ENCODE measurements at regions not wholly inside any gene's neighbourhood (a gene's known extent, or its start where the extent isn't known, plus 50 kb on each side); places are given as distances from the start of the nearest gene placed in this dataset.

DNA sequence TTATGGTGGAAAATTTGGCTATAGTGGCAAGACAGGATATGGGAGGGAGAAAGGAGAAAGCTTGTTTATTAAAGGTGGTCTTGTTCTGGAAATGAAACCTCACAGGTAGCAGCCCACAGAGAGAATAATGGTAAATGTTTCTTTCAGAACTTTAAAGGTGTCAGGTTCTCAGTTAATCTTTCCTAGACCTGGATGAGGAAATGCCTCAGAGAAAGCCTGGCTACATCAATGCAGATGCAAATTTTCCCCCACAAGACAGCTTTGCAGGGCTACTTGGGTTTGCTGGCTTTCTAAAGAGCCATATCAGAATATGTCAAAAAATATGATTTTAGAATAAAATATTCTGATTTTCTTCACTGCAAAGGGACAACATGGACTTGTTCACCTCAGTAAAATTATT is 715.0 kb downstream of the FAM133A start:
- H3K4me3 ChIP-seq (replicated peaks in 1 of 2; ENCODE audit: low read depth in 2 of 2, low read length in 2 of 2), result no peak overlapping the region
- TF ChIP-seq, protein P1, sequence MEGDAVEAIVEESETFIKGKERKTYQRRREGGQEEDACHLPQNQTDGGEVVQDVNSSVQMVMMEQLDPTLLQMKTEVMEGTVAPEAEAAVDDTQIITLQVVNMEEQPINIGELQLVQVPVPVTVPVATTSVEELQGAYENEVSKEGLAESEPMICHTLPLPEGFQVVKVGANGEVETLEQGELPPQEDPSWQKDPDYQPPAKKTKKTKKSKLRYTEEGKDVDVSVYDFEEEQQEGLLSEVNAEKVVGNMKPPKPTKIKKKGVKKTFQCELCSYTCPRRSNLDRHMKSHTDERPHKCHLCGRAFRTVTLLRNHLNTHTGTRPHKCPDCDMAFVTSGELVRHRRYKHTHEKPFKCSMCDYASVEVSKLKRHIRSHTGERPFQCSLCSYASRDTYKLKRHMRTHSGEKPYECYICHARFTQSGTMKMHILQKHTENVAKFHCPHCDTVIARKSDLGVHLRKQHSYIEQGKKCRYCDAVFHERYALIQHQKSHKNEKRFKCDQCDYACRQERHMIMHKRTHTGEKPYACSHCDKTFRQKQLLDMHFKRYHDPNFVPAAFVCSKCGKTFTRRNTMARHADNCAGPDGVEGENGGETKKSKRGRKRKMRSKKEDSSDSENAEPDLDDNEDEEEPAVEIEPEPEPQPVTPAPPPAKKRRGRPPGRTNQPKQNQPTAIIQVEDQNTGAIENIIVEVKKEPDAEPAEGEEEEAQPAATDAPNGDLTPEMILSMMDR (IDR thresholded peaks at IDR 0.05; ENCODE audit: low read depth, low read length), result no peak
- no peak for DNase-seq (ENCODE audit: low read depth in 2 of 2)

- H3K4me3 ChIP-seq (replicated peaks in 1 of 2; ENCODE audit: low read depth in 2 of 2, low read length in 2 of 2), result no peak overlapping the region
- no peak for DNase-seq (ENCODE audit: low read depth in 2 of 2)
- TF ChIP-seq, protein P1 (IDR thresholded peaks at IDR 0.05; ENCODE audit: low read depth, low read length), result no peak
Measured at GRCh38 chrX:94400488-94400887, 726.5 kb downstream of the FAM133A start.

GRCh38 chrX:94401426-94401825 is 727.4 kb downstream of the FAM133A start:
- TF ChIP-seq, protein P1 (IDR thresholded peaks at IDR 0.05; ENCODE audit: low read depth, low read length), result no peak
- no peak for DNase-seq (ENCODE audit: low read depth in 2 of 2)
- H3K4me3 ChIP-seq (replicated peaks in 1 of 2; ENCODE audit: low read depth in 2 of 2, low read length in 2 of 2), result no peak overlapping the region

DNA sequence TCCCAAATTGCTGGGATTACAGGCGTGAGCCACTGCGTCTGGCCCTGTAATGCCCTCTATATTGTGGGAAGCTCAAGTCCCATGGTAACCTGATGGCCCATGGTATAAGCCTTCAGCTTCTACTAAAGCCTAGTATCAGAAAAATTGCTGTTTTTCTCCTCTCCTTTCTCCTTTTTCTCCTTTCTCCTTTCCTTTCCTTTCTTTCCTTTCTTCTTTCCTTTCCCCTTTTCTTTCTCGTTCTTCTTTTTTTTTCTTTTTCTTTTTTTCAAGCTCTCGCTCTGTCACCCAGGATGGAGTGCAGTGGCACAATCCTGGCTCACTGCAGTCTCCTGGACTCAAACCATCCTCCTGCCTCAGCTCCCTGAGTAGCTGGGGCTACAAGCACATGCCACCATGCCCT is 740.7 kb downstream of the FAM133A start:
- DNase-seq (ENCODE audit: low read depth in 2 of 2), result no peak
- no peak overlapping the region for H3K4me3 ChIP-seq (replicated peaks in 1 of 2; ENCODE audit: low read depth in 2 of 2, low read length in 2 of 2)
- TF ChIP-seq, protein P1 (IDR thresholded peaks at IDR 0.05; ENCODE audit: low read depth, low read length), result no peak

- TF ChIP-seq, protein P1 (IDR thresholded peaks at IDR 0.05; ENCODE audit: low read depth, low read length), result no peak
- no peak for DNase-seq (ENCODE audit: low read depth in 2 of 2)
- H3K4me3 ChIP-seq (replicated peaks in 1 of 2; ENCODE audit: low read depth in 2 of 2, low read length in 2 of 2), result no peak overlapping the region
Measured at GRCh38 chrX:94418065-94418464, 744.1 kb downstream of the FAM133A start.

- no peak for DNase-seq (ENCODE audit: low read depth in 2 of 2)
- TF ChIP-seq, protein P1 (IDR thresholded peaks at IDR 0.05; ENCODE audit: low read depth, low read length), result no peak
- H3K4me3 ChIP-seq (replicated peaks in 1 of 2; ENCODE audit: low read depth in 2 of 2, low read length in 2 of 2), result no peak overlapping the region
Measured at GRCh38 chrX:94424456-94424855, 750.5 kb downstream of the FAM133A start.

GRCh38 chrX:94430091-94430490 is 756.1 kb downstream of the FAM133A start:
- TF ChIP-seq, protein P1 (IDR thresholded peaks at IDR 0.05; ENCODE audit: low read depth, low read length), result no peak

More at GRCh38 chrX:94430091-94430490, 756.1 kb downstream of the FAM133A start:
- no peak overlapping the region for H3K4me3 ChIP-seq (replicated peaks in 1 of 2; ENCODE audit: low read depth in 2 of 2, low read length in 2 of 2)
- no peak for DNase-seq (ENCODE audit: low read depth in 2 of 2)

All from cardiac fibroblast (primary cell).